Astrocyte of the cerebellum (primary cell): ENCODE measurements at regions not wholly inside any gene's neighbourhood (a gene's known extent, or its start where the extent isn't known, plus 50 kb on each side); places are given as distances from the start of the nearest gene placed in this dataset.
"Not testable (repeated sequence)": the region's sequence is repeated elsewhere in the genome, so short reads cannot be mapped to it uniquely, and the experiment has no call there.

Experiments
- DNase-seq: peaks from one replicate; pipeline ENCODE4 v3.0.0-alpha.2; 2011; ENCODE audit warnings: low read depth
- H3K4me3 ChIP-seq: 2 replicates; pipeline ENCODE4 v1.5.1; 2011; ENCODE audit warnings: mild to moderate bottlenecking, low read depth, low read length, moderate library complexity
- in situ Hi-C: cut with HindIII; loops from 2 replicates; pipeline ENCODE4 v1.10.0; 2017; ENCODE audit warnings: low sequenced_read_pairs

DNA sequence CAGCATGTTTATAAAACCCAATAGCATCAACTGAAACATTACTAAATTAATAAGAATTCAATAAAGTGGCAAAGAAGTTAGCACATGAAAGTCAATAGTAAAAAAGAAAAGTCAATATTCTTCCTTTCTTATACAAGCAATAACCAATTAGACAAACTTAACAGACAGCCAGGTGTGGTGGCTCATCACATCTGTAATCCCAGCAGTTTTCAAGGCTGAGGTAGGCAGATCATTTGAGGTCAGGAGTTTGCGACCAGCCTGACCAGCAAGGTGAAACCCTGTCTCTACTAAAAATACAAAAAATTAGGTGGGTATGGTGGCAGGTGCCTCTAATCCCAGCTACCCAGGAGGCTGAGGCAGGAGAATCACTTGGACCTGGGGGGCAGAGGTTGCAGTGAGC is 275.9 kb downstream of the GOLGA6L6 start:
- H3K4me3 ChIP-seq, DNase-seq, in situ Hi-C loops: not testable (repeated sequence)

DNA sequence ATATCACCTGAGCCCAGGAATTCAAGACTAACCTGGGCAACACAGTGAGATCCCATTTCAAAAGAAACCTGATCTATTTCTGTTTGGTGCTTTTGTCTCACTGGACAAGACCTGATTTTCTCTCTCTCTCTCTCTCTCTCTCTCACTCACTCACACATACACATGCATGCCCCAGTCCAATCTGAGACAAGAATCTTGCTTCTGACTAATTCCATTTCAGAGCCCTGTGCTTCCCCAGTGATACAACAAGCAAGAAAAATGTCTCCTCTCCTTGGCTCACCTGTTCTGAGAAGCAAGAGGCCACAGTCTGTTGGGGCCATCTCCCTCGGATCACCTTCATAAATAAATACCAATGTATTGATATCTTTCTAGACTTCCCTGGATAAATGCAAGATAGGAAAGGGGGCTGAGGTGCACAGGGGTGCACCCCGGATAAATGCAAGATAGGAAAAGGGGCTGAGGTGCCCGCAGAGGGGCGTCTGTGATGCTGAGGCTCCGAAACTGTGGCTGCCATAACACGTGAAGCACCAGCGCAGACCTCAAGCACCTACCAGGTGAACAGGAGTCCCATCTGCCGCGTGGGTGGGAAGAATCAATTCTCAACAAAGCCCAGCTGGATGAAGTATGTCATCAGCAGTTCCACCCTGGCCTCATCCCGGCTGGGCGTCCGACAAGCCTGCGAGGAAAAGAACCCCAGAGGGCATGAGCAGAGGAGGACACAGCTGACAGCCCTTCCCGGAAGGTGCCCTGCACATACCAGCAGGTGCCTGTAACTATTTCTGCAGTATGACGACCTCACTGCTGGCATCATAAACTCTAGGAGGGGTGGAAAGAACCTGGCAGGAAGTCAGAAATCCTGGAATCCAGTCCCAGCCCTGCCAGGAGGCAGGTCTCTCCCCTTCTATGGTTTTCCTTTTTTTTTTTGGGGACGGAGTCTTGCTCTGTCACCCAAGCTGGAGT is 280.0 kb downstream of the GOLGA6L6 start:
- DNase-seq, in situ Hi-C loops, H3K4me3 ChIP-seq: not testable (repeated sequence)

DNA sequence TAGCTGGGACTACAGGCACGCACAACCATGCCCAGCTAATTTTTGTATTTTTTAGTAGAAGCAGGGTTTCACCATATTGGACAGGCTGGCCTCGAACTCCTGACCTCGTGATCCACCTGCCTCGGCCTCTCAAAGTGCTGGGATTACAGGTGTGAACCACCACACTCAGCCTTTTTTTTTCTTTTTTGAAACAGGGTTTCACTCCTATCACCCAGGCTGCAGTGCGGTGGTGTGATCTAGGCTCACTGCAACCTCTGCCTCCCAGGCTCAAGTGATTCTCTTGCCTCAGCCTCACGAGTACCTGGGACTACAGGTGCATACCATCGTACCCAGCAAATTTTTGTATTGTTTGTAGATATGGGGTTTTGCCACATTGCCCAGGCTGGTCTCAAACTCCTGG is 280.9 kb downstream of the GOLGA6L6 start:
- DNase-seq, in situ Hi-C loops, H3K4me3 ChIP-seq: not testable (repeated sequence)

DNA sequence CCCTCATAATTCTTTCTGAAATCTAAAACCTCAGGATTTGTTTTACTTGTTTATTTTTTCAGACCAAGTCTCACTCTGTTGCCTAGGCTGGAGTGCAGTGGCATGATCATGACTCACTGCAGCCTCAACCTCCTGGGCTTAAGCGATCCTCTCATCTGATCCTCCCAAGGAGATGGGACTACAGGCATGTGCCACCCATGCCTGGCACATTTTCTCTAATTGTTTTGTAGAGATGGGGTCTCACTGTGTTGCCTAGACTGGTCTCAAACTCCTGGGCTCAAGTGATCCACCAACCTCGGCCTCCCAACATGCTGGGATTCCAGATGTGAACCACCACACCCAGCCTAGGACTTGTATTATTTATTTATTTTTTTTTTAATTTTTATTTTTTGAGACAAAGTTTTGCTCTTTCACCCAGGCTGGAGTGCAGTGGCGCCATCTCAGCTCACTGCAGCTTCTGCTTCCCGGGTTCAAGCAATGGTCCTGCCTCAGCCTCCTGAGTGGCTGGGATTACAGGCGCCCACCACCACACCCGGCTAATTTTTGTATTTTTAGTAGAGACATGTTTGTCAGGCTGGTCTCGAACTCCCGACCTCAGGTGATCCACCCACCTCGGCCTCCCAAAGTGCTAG is 281.9 kb downstream of the GOLGA6L6 start:
- in situ Hi-C loops, DNase-seq, H3K4me3 ChIP-seq: not testable (repeated sequence)

DNA sequence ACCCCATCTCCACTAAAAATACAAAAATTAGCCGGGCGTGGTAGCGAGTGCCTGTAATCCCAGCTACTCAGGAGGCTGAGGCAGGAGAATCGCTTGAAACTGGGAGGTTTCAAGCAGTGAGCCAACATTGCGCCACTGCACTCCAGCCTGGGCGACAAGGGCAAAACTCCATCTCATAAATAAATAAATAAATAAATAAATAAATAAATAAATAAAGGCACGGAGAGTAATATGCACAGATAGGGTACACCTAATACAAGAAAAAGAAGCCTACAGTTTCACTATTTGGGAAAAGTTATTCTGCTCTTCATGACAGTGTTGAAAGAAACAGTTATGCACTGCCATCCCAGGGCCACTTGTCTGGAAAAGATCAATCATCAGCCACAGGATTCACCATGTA is 285.2 kb downstream of the GOLGA6L6 start:
- H3K4me3 ChIP-seq, DNase-seq, in situ Hi-C loops: not testable (repeated sequence)

DNA sequence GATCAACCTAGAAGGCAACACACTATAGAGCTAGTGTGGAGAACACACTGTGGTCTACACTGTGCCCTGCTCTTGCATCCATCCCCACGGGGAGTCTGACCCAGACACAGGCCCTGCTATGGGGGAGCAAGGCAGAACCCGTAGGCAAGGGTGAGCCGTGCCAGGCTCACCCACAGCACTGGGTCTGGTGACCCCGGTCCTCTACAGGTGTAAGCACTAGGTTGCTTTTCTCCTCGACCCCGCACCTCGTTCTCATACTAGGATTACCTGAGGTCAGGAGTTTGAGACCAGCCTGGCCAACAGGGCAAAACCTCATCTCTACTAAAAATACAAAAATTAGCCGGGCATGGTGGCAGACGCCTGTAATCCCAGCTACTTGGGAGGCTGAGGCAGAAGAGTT is 286.0 kb downstream of the GOLGA6L6 start:
- DNase-seq, H3K4me3 ChIP-seq, in situ Hi-C loops: not testable (repeated sequence)

DNA sequence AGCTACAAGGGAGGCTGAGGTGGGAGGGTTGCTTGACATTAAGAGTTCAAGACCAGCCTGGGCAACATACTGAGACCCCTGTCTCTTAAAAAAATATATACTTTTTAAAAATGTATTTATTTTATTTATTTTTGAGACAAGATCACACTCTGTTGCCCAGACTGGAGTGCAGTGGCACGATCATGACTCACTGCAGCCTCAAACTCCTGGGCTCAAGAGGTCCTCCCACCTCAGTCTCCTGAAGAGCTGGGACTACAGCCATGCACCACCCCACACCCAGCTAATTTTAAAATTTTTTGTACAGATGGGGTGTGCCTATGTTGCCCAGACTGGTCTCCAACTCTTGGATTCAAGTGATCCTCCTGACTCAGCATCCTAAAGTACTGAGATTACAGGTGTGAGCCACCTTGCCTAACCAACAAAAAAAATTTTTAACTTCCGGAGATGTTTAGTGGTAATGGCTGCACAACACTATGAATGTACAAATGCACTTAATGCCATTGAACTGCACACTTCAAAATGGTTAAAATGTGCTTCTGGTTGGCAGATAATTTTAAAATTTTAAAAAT is 288.5 kb downstream of the GOLGA6L6 start:
- H3K4me3 ChIP-seq, in situ Hi-C loops, DNase-seq: not testable (repeated sequence)

DNA sequence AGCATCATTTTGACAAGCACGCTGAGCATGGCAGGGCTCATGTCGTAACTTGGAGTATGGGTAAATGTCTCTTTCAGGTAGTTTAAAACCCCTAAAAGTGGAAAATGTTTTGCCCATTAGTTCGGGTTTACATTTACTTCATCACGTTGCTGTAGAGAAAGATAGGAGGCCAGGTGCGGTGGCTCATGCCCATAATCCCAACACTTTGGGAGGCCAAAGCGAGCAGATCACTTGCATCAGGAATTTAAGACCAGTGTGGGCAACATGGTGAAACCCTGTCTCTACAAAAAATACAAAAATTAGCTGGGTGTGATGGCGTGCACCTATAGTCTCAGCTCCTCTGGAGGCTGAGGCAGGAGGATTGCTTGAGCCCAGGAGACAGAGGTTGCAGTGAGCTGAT is 289.6 kb downstream of the GOLGA6L6 start:
- H3K4me3 ChIP-seq, in situ Hi-C loops, DNase-seq: not testable (repeated sequence)

DNA sequence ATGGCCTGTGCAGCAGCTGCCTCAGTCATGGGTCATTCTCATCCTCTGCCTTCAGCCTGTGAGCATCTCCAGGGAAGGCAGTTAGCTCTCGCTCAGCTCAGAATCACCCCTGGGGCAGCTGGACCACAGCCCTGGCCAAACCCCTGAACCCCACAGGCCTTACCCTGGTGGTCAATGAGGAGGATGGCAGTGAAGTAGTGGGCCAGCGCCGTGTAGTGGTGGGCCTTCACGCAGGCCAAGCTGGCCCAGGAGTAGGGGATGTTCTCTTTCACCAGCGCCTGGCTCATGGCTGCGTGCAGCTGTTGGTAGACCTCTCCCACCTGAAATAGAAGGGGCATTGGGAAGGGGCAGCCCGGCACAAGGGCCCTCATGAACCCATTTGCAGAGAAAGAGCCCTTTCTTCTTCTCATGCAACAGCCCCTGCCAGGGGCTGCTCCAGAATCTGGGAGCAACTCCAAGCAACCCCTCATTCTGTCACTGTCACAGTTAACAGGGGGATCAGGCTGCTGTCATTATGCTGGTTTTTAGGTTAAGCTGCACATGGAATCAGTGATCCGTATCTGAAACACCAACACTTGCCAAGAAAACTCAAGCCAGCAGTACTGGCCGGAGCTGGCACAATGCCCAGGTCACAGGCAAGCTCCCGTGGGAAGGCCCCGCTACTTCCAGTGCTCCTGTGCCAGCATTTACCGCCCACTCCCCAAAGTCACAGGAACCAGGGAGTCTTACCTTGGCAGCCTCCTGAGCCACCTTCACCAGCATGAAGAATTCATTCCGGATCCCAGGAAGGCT is 290.2 kb downstream of the GOLGA6L6 start:
- H3K4me3 ChIP-seq, in situ Hi-C loops, DNase-seq: not testable (repeated sequence)

DNA sequence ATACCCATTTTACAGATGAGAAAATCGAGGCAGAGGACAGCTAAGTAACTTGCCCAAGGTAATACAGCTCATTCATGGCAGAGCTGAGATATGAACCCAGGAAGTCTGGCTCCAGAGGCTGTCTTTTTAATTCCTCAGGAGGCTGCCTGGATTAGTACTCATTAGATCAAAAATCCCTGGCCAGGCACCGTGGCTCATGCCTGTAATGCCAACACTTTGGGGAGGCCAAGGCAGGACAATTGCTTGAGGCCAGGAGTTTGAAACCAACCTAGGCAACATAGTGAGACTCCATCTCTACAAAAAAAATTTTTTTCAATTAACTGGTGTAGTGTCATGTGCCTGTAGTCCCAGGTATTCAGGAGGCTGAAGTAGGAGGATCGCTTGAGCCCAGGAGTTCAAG is 291.4 kb downstream of the GOLGA6L6 start:
- H3K4me3 ChIP-seq, in situ Hi-C loops, DNase-seq: not testable (repeated sequence)

DNA sequence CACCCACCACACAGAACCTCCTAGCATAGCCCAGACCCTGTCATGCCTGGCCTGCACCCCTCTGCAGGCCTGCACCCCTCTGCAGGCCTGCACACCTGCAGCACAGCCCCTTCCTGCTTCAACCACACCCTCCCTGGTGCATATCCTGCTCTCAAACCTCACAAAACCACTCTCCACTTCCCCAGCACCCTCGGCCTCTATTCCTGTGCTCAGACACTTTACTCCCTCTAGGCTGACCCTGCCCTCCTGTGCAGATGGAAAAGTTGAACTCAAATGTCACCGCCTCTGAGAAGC is 292.0 kb downstream of the GOLGA6L6 start:
- in situ Hi-C loops, H3K4me3 ChIP-seq, DNase-seq: not testable (repeated sequence)

DNA sequence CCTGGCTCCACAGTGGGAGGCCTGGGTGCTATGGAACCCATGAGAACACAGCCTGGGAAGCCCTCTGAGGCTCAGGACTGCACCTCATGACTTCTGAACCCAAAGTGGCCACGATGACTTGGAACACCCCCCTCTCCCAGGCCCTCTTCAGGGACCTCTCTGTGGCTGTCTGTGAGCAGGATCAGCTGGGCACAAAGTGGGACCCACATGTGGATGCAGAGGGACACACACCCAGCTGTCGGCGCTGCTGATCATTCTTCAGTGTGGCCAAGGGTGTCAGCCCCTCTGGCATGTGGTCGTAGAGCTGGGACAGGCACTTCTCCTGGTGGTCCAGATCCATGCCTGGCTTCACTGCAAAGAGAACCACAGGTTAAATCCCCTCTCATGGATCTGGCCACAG is 293.2 kb downstream of the GOLGA6L6 start:
- DNase-seq, in situ Hi-C loops, H3K4me3 ChIP-seq: not testable (repeated sequence)

DNA sequence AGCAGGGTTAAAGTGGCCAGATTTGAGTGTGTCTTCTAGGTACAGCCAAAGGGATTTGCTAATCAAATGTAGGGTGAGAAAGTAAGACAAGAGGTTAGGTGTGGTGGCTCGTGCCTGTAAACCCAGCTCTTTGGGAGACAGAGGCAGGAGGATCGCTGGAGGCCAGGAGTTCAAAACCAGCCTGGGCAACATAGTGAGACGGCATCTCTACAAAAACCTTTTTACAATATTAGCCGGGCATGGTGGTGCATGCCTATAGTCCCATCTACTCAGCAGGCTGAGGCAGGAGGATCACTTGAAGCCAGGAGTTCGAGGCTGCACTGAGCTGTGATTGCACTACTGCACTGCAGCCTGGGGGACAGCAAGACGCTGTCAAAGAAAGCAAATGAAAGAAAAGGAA is 294.5 kb downstream of the GOLGA6L6 start:
- in situ Hi-C loops, DNase-seq, H3K4me3 ChIP-seq: not testable (repeated sequence)

DNA sequence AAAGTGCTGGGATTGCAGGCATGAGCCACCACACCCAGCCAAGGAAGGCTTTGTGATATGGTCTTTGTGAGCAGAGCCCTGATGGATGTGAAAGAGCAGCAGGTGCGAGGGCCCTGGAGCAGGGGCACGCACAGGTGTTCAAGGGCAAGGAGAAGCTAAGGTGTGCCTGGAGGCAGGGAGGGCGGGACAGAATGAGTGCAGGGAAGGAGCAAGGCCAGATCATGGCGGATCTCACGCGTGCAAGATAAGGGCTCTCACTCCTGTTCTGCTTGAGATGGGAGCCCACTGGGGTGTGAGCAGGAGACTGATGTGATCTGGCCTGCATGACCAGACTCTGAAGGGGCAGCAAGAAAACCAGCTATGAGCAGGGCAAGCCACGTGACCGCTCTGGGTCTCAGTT is 295.0 kb downstream of the GOLGA6L6 start:
- DNase-seq, in situ Hi-C loops, H3K4me3 ChIP-seq: not testable (repeated sequence)

DNA sequence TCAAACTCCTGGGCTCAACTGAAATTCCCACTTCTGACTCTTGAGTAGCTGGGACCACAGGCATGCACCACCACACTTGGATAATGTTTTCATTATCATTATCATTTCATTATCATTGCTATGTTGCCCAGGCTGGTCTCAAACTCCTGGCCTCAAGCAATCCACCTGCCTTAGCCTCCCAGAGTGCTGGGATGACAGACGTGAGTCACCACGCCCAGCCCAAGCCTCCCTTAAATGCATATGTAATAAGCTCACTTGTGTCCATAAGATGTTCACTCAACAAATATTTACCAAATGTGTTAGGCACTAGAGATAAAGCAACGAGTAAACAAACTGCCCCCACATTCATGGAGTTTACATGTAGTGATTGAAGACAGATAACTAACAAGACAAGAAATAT is 295.7 kb downstream of the GOLGA6L6 start:
- H3K4me3 ChIP-seq, in situ Hi-C loops, DNase-seq: not testable (repeated sequence)

DNA sequence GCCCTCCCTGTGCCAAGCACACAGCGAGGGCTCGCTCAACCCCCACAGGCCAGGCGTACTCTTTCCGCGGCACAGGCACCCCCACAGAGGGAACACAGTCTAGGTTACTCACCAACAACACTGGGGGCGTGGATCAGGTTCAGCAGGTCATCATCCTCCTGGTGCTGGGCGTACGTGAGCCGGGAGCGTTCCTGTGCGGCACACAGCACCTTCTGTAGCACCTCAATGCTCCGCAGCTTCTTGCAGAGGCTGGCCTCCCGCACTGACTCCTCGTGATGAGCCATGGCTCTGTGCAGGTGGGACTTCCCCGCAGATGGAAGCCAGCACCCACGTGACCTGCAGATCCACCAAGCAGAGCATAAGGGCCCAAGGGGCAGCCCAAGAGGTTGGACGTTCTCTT is 296.8 kb downstream of the GOLGA6L6 start:
- DNase-seq, H3K4me3 ChIP-seq, in situ Hi-C loops: not testable (repeated sequence)

DNA sequence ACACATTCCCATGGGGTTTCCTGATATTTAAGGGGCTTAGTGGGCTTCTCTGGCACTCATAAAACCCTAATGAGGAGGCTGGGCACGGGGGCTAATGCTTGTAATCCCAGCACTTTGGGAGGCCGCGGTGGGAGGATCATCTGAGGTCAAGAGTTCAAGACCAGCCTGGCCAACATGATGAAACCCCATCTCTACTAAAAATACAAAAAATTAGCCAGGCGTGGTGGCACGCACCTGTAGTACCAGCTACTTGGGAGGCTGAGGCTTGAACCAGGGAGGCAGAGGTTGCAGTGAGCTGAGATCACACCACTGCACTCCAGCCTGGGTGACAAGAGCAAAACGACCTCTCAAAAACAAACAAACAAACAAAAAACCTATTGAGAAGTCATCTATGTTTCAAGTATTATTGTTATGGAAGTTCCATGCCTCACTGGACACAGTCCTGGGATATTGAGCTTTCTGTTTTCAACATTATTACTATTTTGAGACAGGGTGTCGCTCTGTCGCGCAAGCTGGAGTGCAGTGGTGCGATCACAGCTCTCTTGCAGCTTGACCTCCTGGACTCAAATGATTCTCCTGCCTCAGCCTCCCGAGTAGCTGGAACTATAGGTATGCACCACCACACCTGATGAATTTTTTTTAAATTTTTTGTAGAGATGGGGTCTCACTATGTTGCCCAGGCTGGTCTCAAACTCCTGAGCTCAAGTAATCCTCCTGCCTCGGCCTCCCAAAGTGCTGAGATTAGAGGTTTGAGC is 297.9 kb downstream of the GOLGA6L6 start:
- in situ Hi-C loops, DNase-seq, H3K4me3 ChIP-seq: not testable (repeated sequence)
